ENCODE measurements at regions not wholly inside any gene's neighbourhood (a gene's known extent, or its start where the extent isn't known, plus 50 kb on each side); places are given as distances from the start of the nearest gene placed in this dataset.

GRCh38 chr11:10984742-10985141 lies 126.9 kb upstream of the ZBED5 start:
- intact Hi-C loops (cut with micrococcal nuclease), result no loop called here
- H3K4me2 ChIP-seq (ENCODE audit: low read length), result no peak overlapping the region
- peaks cover 0 to 14% of the 10 kb centered on the region in 2 experiments; a peak in 2 of 4 replicates for H3K4me1 ChIP-seq (ENCODE audit: control insufficient read depth in 1 of 2, insufficient read depth in 2 of 2, low read length in 2 of 2)
- H4K20me1 ChIP-seq (ENCODE audit: insufficient read depth), result no peaks in the 10 kb centered on the region
- POLR2A ChIA-PET, result no interaction called here
- no peak overlapping the region for H3K4me3 ChIP-seq (replicated peaks in 1 of 2; ENCODE audit: low read depth in 1 of 2, low read length in 2 of 2)
- CTCF ChIA-PET, result no interaction called here
- BruUV-seq (replicated peaks), result no TSS peak
- no peaks in the 10 kb centered on the region for H3K27me3 ChIP-seq (ENCODE audit: insufficient read depth, low read length)
- H3K27ac ChIP-seq (ENCODE audit: low read depth, low read length), result no peak overlapping the region
- H3K9me2 ChIP-seq (ENCODE audit: insufficient read depth), result no peaks in the 10 kb centered on the region
- RAD21 ChIA-PET (ENCODE audit: low non-redundant PET in 1 of 2, low total read pairs in 2 of 2, uncharacterized antibody in 2 of 2, unreplicated experiment in 2 of 2), result no interaction called here
- no peak overlapping the region for H2AFZ ChIP-seq (ENCODE audit: low read depth, low read length, poor library complexity, severe bottlenecking)
- no peaks in the 10 kb centered on the region for H3K9me3 ChIP-seq (ENCODE audit: control insufficient read depth in 1 of 2, insufficient read depth in 1 of 2, low read depth in 1 of 2, low read length in 2 of 2)
- no peak for ATAC-seq
- no peaks in the 10 kb centered on the region for H3K79me2 ChIP-seq (ENCODE audit: insufficient read depth, low read length)
- DNase-seq (ENCODE audit: low read depth, low spot score), result no peak
- TF ChIP-seq MAX (IDR thresholded peaks at IDR 0.05), result no peak
- TF ChIP-seq EZH2phosphoT487 (IDR thresholded peaks at IDR 0.05; ENCODE audit: borderline replicate concordance), result no peak
- TF ChIP-seq ATF3 (IDR thresholded peaks at IDR 0.05), result no peak
- TF ChIP-seq TCF7L2 (IDR thresholded peaks at IDR 0.05; ENCODE audit: borderline replicate concordance, extremely low read depth, insufficient read depth, insufficient read length), result no peak
- TF ChIP-seq EGR1 (IDR thresholded peaks at IDR 0.05; ENCODE audit: low read depth), result no peak
- no peak for TF ChIP-seq ZFX (IDR thresholded peaks at IDR 0.05)
- TF ChIP-seq ZBTB33 (IDR thresholded peaks at IDR 0.05; ENCODE audit: extremely low read depth, insufficient replicate concordance, low read length), result no peak
- TF ChIP-seq ZNF274 (IDR thresholded peaks at IDR 0.05; ENCODE audit: low read depth, low read length), result no peak
- TF ChIP-seq REST (IDR thresholded peaks at IDR 0.05; ENCODE audit: low read depth), result no peak
- no peak for TF ChIP-seq CBX3 (IDR thresholded peaks at IDR 0.05; ENCODE audit: low read depth)
- no peak for TF ChIP-seq EZH2 (IDR thresholded peaks at IDR 0.05)
- no peak for TF ChIP-seq SIN3A (IDR thresholded peaks at IDR 0.05; ENCODE audit: low read depth)
- no peak for TF ChIP-seq FOSL1 (IDR thresholded peaks at IDR 0.05; ENCODE audit: low read depth)
- TF ChIP-seq POLR2A (IDR thresholded peaks at IDR 0.05; ENCODE audit: borderline replicate concordance, extremely low read depth, insufficient read depth, insufficient read length), result no peak
- H3K36me3 ChIP-seq (ENCODE audit: control insufficient read depth in 1 of 2, insufficient read depth in 2 of 2, low read length in 2 of 2), result no peaks in the 10 kb centered on the region
- no peak overlapping the region for H3K9ac ChIP-seq (ENCODE audit: low read length)

Data from HCT116 (cell line).